ENCODE measurements at regions not wholly inside any gene's neighbourhood (a gene's known extent, or its start where the extent isn't known, plus 50 kb on each side); places are given as distances from the start of the nearest gene placed in this dataset.

GRCh38 chr14:58862416-58863160 is 224.8 kb downstream of the DACT1 start:
- Histone ChIP-seq H3K27me3 (ENCODE audit: control insufficient read depth, insufficient read depth, low read length) (no peaks in the 10 kb centered on the region), H3K36me3 (ENCODE audit: control insufficient read depth, insufficient read depth, low read length) (no peaks in the 10 kb centered on the region), H3K27ac (ENCODE audit: low read length) (no peak overlapping the region), H3K4me1 (ENCODE audit: control insufficient read depth, insufficient read depth, low read length) (peaks cover 19% of the 10 kb centered on the region), H3K9me3 (replicated peaks; ENCODE audit: control insufficient read depth, low read depth, low read length) (peaks cover 3% of the 10 kb centered on the region), H3K4me3 (ENCODE audit: low read length) (no peak overlapping the region)
- 0% methylated on average over 1 of the region's 2 CpGs for WGBS (ENCODE audit: insufficient coverage)
- peak; percentile 84 for DNase-seq

DNA sequence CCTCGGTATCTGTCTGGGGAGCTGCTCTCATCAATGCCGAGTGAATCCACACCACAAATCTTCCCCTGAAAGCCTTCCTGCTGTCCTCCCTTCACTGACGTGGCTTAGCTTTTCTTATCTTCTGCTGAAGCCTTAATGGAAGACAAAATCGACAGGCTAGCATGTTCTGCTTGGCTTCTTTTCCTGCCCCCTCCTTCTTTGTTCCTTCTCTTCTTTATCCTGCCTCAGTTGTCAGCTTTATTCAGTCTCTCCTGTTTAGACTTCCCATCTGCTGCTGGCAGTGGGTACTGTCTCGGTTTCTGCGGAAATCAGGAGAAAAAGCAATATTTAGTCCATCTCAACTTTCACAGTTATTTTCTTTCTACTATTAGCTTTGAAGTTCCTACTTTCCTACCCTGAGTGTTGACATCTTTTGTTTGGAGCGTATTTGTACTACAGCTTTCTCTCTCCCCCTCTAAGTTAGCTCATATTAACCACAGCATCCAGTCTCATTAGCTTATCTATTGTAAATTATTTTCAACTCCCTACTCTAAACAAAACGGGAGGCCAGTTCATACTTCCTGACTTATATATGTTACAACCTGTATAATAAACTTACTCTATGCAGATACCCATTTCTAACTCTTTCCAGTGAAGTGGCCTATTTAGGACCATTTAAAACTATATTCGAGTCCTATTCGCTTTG is 226.0 kb downstream of the DACT1 start:
- WGBS (ENCODE audit: insufficient coverage): 62% methylated on average over 7 of the region's 10 CpGs
- H3K27ac ChIP-seq (ENCODE audit: low read length): no peak overlapping the region
- DNase-seq: no peak
- H3K4me1 ChIP-seq (ENCODE audit: control insufficient read depth, insufficient read depth, low read length): peaks cover 19% of the 10 kb centered on the region
- no peaks in the 10 kb centered on the region for H3K36me3 ChIP-seq (ENCODE audit: control insufficient read depth, insufficient read depth, low read length)
- no peaks in the 10 kb centered on the region for H3K27me3 ChIP-seq (ENCODE audit: control insufficient read depth, insufficient read depth, low read length)
- H3K4me3 ChIP-seq (ENCODE audit: low read length): no peak overlapping the region
- H3K9me3 ChIP-seq (replicated peaks; ENCODE audit: control insufficient read depth, low read depth, low read length): no peaks in the 10 kb centered on the region

DNA sequence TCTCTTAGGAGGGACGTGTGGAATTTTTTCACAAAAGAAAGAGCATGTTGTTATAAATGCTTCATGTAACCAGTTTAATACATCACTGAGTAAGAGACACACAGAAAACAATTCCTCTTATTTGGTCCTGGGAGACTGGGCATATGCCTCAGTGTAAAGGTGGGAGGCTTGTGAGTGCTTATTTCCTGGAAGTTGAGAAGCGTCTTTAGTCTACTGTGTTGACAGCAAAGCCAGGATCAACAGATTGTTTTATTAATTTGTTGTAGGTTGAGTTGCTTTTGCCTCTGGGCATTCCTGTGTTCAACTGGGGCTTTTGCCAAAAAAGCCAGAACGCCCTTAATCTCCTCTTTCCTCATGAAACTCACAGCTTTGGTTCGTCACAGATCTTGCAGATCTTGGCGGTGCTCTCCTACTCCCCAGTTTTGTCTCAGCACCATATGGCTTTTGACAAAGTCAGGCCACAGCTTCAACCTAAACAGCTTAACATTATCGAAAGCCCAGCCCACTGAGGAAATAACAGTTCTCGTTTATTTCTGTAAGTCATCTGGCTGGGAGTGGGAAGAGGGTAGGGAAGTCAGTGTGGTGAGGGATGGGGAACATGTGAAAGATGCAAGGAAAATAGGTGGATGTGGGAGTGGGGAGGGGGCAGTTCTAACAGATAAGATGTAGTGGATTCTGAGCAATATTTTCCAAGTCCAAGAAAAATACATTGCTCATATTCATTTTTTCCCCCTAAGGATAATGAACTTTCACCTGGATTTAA is 227.2 kb downstream of the DACT1 start:
- 31% methylated on average over 3 of the region's 7 CpGs for WGBS (ENCODE audit: insufficient coverage)
- Histone ChIP-seq H3K4me1 (ENCODE audit: control insufficient read depth, insufficient read depth, low read length) (peaks cover 19% of the 10 kb centered on the region), H3K27me3 (ENCODE audit: control insufficient read depth, insufficient read depth, low read length) (no peaks in the 10 kb centered on the region), H3K36me3 (ENCODE audit: control insufficient read depth, insufficient read depth, low read length) (no peaks in the 10 kb centered on the region), H3K4me3 (ENCODE audit: low read length) (no peak overlapping the region), H3K27ac (ENCODE audit: low read length) (peak overlapping the region; percentile 88), H3K9me3 (replicated peaks; ENCODE audit: control insufficient read depth, low read depth, low read length) (no peaks in the 10 kb centered on the region)
- peak; percentile 89 for DNase-seq

DNA sequence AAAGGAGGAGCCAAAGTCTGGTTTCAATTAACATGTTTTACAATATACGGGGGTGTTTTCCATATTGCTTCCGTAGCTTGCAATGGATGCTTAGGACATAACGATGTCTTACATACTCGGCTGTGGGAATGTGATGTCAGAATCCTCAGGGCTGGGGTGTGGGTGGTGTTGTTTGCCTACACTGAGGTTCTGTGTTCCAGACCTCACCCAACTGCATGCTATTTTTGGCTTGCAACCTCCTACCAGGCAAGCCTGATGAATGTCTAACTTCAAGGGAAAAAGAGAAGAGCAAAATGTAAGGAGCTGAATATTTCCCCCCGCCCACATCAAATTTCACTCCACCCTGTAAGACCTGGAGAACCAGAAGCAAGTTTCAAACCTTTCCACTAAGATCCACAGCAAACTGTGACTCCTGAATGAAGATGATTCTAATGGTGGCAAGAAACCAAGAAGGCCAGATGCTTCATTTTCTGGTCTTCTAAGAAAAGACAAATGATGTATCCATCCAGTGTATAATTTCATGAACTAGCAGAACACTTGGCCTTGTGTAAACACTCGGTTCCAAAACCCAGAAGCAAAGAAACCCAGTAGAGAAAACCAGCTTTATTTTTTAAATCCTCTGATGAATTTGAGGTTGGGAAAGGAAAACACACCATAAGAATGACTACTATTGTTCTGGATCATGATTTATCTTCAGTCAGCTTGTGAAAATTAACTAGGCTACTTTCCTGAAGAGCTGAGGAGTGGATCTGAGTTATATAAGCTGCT is 227.9 kb downstream of the DACT1 start:
- Histone ChIP-seq H3K27ac (ENCODE audit: low read length) (peak overlapping the region; percentile 88), H3K36me3 (ENCODE audit: control insufficient read depth, insufficient read depth, low read length) (no peaks in the 10 kb centered on the region), H3K4me3 (ENCODE audit: low read length) (no peak overlapping the region), H3K9me3 (replicated peaks; ENCODE audit: control insufficient read depth, low read depth, low read length) (no peaks in the 10 kb centered on the region), H3K4me1 (ENCODE audit: control insufficient read depth, insufficient read depth, low read length) (peaks cover 19% of the 10 kb centered on the region), H3K27me3 (ENCODE audit: control insufficient read depth, insufficient read depth, low read length) (no peaks in the 10 kb centered on the region)
- WGBS (ENCODE audit: insufficient coverage): no CpG with 5 or more reads among the region's 6 CpGs
- peak; percentile 88 for DNase-seq

DNA sequence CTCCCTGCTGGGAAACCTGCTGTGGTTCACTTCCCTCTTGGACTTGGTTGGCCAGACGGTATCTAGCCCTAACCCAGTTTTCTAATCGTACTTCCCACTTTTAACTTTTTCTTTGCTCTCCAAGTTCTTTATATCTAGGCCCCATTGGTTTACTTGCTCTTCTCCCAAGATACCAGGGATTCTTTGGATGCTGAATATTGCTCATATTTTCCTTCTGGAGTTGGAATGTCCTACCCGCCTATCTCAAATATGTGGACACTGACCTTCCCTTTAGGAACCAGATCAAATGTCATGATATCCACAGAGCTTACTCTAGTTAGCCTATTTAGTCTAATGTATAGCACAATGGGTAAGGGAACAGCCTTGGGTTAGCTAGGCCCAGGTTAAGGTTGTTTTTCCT is 228.6 kb downstream of the DACT1 start:
- no peaks in the 10 kb centered on the region for H3K27me3 ChIP-seq (ENCODE audit: control insufficient read depth, insufficient read depth, low read length)
- WGBS (ENCODE audit: insufficient coverage): no CpG with 5 or more reads among the region's 3 CpGs
- H3K27ac ChIP-seq (ENCODE audit: low read length): peak overlapping the region; percentile 88
- peaks cover 16% of the 10 kb centered on the region for H3K4me1 ChIP-seq (ENCODE audit: control insufficient read depth, insufficient read depth, low read length)
- H3K36me3 ChIP-seq (ENCODE audit: control insufficient read depth, insufficient read depth, low read length): no peaks in the 10 kb centered on the region
- H3K9me3 ChIP-seq (replicated peaks; ENCODE audit: control insufficient read depth, low read depth, low read length): no peaks in the 10 kb centered on the region
- no peak overlapping the region for H3K4me3 ChIP-seq (ENCODE audit: low read length)
- no peak for DNase-seq

- H3K4me3 ChIP-seq (ENCODE audit: low read length): no peak overlapping the region
- no CpG with 5 or more reads among the region's 4 CpGs for WGBS (ENCODE audit: insufficient coverage)
- peaks cover 2% of the 10 kb centered on the region for H3K4me1 ChIP-seq (ENCODE audit: control insufficient read depth, insufficient read depth, low read length)
- H3K36me3 ChIP-seq (ENCODE audit: control insufficient read depth, insufficient read depth, low read length): no peaks in the 10 kb centered on the region
- no peak for DNase-seq
- H3K27me3 ChIP-seq (ENCODE audit: control insufficient read depth, insufficient read depth, low read length): no peaks in the 10 kb centered on the region
- no peak overlapping the region for H3K27ac ChIP-seq (ENCODE audit: low read length)
- H3K9me3 ChIP-seq (replicated peaks; ENCODE audit: control insufficient read depth, low read depth, low read length): no peaks in the 10 kb centered on the region
These were observed 233.2 kb downstream of the DACT1 start for GRCh38 chr14:58870961-58871360.

DNA sequence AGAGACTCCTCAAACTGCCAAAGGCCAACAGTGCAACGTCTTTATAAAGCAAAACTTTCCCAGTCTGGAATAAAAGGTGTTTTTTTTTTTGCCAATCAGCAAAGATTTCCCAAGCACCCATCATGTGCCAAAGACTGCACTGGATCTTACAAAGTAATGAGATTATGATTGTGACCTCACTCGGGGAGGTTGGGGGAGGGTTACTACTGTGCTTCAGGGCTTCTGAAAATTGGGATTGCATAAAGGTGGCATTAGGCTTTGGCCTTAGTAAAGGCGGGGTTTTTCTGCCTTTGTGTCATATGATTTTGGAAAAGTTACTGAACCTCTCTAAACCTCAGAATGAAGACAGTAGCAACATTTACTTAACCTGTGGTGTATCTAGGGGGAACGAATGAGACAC is 233.8 kb downstream of the DACT1 start:
- H3K9me3 ChIP-seq (replicated peaks; ENCODE audit: control insufficient read depth, low read depth, low read length): no peaks in the 10 kb centered on the region
- no peak overlapping the region for H3K27ac ChIP-seq (ENCODE audit: low read length)
- WGBS (ENCODE audit: insufficient coverage): 100% methylated on average over 1 of the region's 4 CpGs
- H3K4me1 ChIP-seq (ENCODE audit: control insufficient read depth, insufficient read depth, low read length): no peaks in the 10 kb centered on the region
- H3K27me3 ChIP-seq (ENCODE audit: control insufficient read depth, insufficient read depth, low read length): no peaks in the 10 kb centered on the region
- no peak overlapping the region for H3K4me3 ChIP-seq (ENCODE audit: low read length)
- DNase-seq: no peak
- no peaks in the 10 kb centered on the region for H3K36me3 ChIP-seq (ENCODE audit: control insufficient read depth, insufficient read depth, low read length)

- Histone ChIP-seq H3K4me3 (ENCODE audit: low read length) (no peak overlapping the region), H3K27me3 (ENCODE audit: control insufficient read depth, insufficient read depth, low read length) (no peaks in the 10 kb centered on the region), H3K9me3 (replicated peaks; ENCODE audit: control insufficient read depth, low read depth, low read length) (no peaks in the 10 kb centered on the region), H3K36me3 (ENCODE audit: control insufficient read depth, insufficient read depth, low read length) (no peaks in the 10 kb centered on the region), H3K4me1 (ENCODE audit: control insufficient read depth, insufficient read depth, low read length) (no peaks in the 10 kb centered on the region), H3K27ac (ENCODE audit: low read length) (no peak overlapping the region)
- no peak for DNase-seq
- 40% methylated on average over 1 of the region's 6 CpGs for WGBS (ENCODE audit: insufficient coverage)
These were observed 234.3 kb downstream of the DACT1 start for GRCh38 chr14:58872061-58872460.

GRCh38 chr14:58873228-58873953 is 235.6 kb downstream of the DACT1 start:
- no peak for DNase-seq
- WGBS (ENCODE audit: insufficient coverage): 63% methylated on average over 3 of the region's 5 CpGs
- no peaks in the 10 kb centered on the region for H3K27me3 ChIP-seq (ENCODE audit: control insufficient read depth, insufficient read depth, low read length)
- H3K4me1 ChIP-seq (ENCODE audit: control insufficient read depth, insufficient read depth, low read length): no peaks in the 10 kb centered on the region
- H3K27ac ChIP-seq (ENCODE audit: low read length): no peak overlapping the region
- H3K4me3 ChIP-seq (ENCODE audit: low read length): no peak overlapping the region
- H3K9me3 ChIP-seq (replicated peaks; ENCODE audit: control insufficient read depth, low read depth, low read length): no peaks in the 10 kb centered on the region
- no peaks in the 10 kb centered on the region for H3K36me3 ChIP-seq (ENCODE audit: control insufficient read depth, insufficient read depth, low read length)

Data from muscle of leg (tissue), 3 donors.